HG02763 (cell line): ENCODE measurements at regions not wholly inside any gene's neighbourhood (a gene's known extent, or its start where the extent isn't known, plus 50 kb on each side); places are given as distances from the start of the nearest gene placed in this dataset.

ENCODE experiments used
- ATAC-seq: cut with Tn5 transposase; IDR thresholded peaks from one replicate; pipeline ENCODE4 v1.9.1; 2021; ENCODE audit warnings: mild to moderate bottlenecking, moderate library complexity; ENCODE audit not compliant: unreplicated experiment

- ATAC-seq: no peak
Measured at GRCh38 chr18:38022234-38022633, 456.6 kb upstream of the CELF4 start.

GRCh38 chr18:38019292-38019691, 453.7 kb upstream of the CELF4 start:
- ATAC-seq: no peak

GRCh38 chr18:38010971-38011857, 445.6 kb upstream of the CELF4 start:
- ATAC-seq: no peak

GRCh38 chr18:38010037-38010436, 444.4 kb upstream of the CELF4 start:
- no peak for ATAC-seq

GRCh38 chr18:38009320-38009719, 443.7 kb upstream of the CELF4 start:
- ATAC-seq: no peak

GRCh38 chr18:38007676-38008330, 442.2 kb upstream of the CELF4 start:
- no peak for ATAC-seq

- no peak for ATAC-seq
Measured at GRCh38 chr18:38007026-38007425, 441.4 kb upstream of the CELF4 start.

GRCh38 chr18:38006541-38006940, 440.9 kb upstream of the CELF4 start:
- ATAC-seq: no peak

GRCh38 chr18:37997695-37998094, 432.1 kb upstream of the CELF4 start:
- no peak for ATAC-seq

- ATAC-seq: no peak
Measured at GRCh38 chr18:37987901-37988300, 422.3 kb upstream of the CELF4 start.

GRCh38 chr18:37986665-37987064, 421.1 kb upstream of the CELF4 start:
- ATAC-seq: no peak

- ATAC-seq: no peak
Measured at GRCh38 chr18:37985126-37985525, 419.5 kb upstream of the CELF4 start.

GRCh38 chr18:37980556-37980955, 415.0 kb upstream of the CELF4 start:
- ATAC-seq: no peak

- no peak for ATAC-seq
Measured at GRCh38 chr18:37975446-37975845, 409.8 kb upstream of the CELF4 start.

- no peak for ATAC-seq
Measured at GRCh38 chr18:37967261-37967660, 401.7 kb upstream of the CELF4 start.

GRCh38 chr18:37965572-37965970, 400.0 kb upstream of the CELF4 start:
- ATAC-seq: no peak

GRCh38 chr18:37964885-37965571, 399.4 kb upstream of the CELF4 start:
- ATAC-seq: no peak

- ATAC-seq: no peak
Measured at GRCh38 chr18:37963837-37964236, 398.2 kb upstream of the CELF4 start.

GRCh38 chr18:37962316-37962966, 396.8 kb upstream of the CELF4 start:
- no peak for ATAC-seq

- ATAC-seq: no peak
Measured at GRCh38 chr18:37958499-37958898, 392.9 kb upstream of the CELF4 start.

- ATAC-seq: no peak
Measured at GRCh38 chr18:37956902-37957301, 391.3 kb upstream of the CELF4 start.
